Bone marrow (tissue), 2 donors: ENCODE measurements at regions not wholly inside any gene's neighbourhood (a gene's known extent, or its start where the extent isn't known, plus 50 kb on each side); places are given as distances from the start of the nearest gene placed in this dataset.

Experiments used
- DNase-seq, 2 donors: peaks; one replicate each; lab custom pipeline; 2025; lab: John Stamatoyannopoulos, UW

- no peak for DNase-seq
Measured at GRCh38 chr12:124443931-124444712, 123.3 kb downstream of the NCOR2 start.

GRCh38 chr12:124442772-124443445, 124.5 kb downstream of the NCOR2 start:
- DNase-seq = no peak

GRCh38 chr12:124442281-124442680, 125.1 kb downstream of the NCOR2 start:
- no peak for DNase-seq

- DNase-seq = no peak
Measured at GRCh38 chr12:124441443-124442194, 125.8 kb downstream of the NCOR2 start.

- no peak for DNase-seq
Measured at GRCh38 chr12:124440841-124441381, 126.5 kb downstream of the NCOR2 start.

- DNase-seq = no peak
Measured at GRCh38 chr12:124440031-124440626, 127.3 kb downstream of the NCOR2 start.

GRCh38 chr12:124438437-124439056, 128.9 kb downstream of the NCOR2 start:
- DNase-seq = no peak

- no peak for DNase-seq
Measured at GRCh38 chr12:124437617-124438436, 129.6 kb downstream of the NCOR2 start.

GRCh38 chr12:124437121-124437520, 130.3 kb downstream of the NCOR2 start:
- DNase-seq = no peak

- no peak for DNase-seq
Measured at GRCh38 chr12:124436366-124436765, 131.0 kb downstream of the NCOR2 start.

- no peak for DNase-seq
Measured at GRCh38 chr12:124435806-124436345, 131.5 kb downstream of the NCOR2 start.

GRCh38 chr12:124434951-124435805, 132.2 kb downstream of the NCOR2 start:
- no peak for DNase-seq

GRCh38 chr12:124434354-124434753, 133.1 kb downstream of the NCOR2 start:
- no peak for DNase-seq

GRCh38 chr12:124433879-124434278, 133.5 kb downstream of the NCOR2 start:
- DNase-seq = no peak

GRCh38 chr12:124433147-124433874, 134.1 kb downstream of the NCOR2 start:
- DNase-seq = no peak

- DNase-seq = no peak
Measured at GRCh38 chr12:124432376-124432775, 135.0 kb downstream of the NCOR2 start.

- no peak for DNase-seq
Measured at GRCh38 chr12:124431971-124432370, 135.4 kb downstream of the NCOR2 start.

- DNase-seq = no peak
Measured at GRCh38 chr12:124430491-124430890, 135.6 kb downstream of the RFLNA start.

- DNase-seq = no peak
Measured at GRCh38 chr12:124429535-124429934, 134.6 kb downstream of the RFLNA start.
